Stimulated activated CD4-positive, alpha-beta T cell treated with anti-CD3 and anti-CD28 coated beads, Interleukin-2, amount 100 ng/mL, for 24 hours (primary cell): ENCODE measurements at regions not wholly inside any gene's neighbourhood (a gene's known extent, or its start where the extent isn't known, plus 50 kb on each side); places are given as distances from the start of the nearest gene placed in this dataset.

Source experiments
- DNase-seq, 2 donors: peaks; one replicate each; pipeline ENCODE4 v3.0.0-alpha.2; 2020

DNA sequence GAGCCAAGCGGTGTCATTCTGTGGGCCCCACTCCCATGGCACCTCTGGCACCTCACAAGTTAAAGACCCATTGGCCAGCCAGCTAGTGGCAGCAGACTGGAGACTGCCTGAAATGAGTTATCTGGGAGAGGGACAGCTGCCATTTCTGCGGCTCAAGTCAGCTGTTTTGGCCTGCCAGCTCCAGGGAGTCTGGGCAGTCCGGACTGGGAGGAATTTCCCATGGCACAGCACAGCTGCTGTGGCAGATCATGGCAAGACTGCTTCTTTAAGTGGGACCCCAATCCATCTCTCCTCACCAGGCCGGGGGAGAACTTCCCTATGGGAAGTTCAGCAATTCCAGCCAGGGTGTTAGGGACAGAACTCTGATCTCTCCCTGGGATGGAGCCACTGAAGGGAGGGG is 2187.6 kb upstream of the CELF4 start:
- DNase-seq = no peak

GRCh38 chr18:39752351-39752750 is 2186.8 kb upstream of the CELF4 start:
- no peak for DNase-seq

GRCh38 chr18:39751921-39752320 is 2186.3 kb upstream of the CELF4 start:
- no peak for DNase-seq

GRCh38 chr18:39751161-39751560 is 2185.6 kb upstream of the CELF4 start:
- DNase-seq = no peak

DNA sequence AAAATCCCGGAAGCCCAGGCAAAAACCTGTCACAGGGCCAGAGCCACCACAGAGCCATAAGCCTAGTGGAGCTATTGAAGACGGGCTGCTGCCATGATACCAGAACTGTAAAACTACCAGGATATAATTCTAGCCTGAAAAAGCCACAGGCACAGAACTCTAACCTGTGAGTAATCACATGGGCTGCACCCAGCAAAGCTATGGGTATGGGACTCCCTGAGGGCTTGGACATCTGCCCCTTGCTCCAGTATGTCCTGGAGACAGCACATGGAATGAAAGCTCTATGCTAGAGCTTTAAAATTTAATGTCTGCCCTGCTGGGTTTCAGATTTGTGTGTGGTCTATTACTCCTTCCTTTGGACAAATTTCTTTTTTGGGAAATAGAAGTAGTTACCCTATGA is 2183.6 kb upstream of the CELF4 start:
- no peak for DNase-seq

DNA sequence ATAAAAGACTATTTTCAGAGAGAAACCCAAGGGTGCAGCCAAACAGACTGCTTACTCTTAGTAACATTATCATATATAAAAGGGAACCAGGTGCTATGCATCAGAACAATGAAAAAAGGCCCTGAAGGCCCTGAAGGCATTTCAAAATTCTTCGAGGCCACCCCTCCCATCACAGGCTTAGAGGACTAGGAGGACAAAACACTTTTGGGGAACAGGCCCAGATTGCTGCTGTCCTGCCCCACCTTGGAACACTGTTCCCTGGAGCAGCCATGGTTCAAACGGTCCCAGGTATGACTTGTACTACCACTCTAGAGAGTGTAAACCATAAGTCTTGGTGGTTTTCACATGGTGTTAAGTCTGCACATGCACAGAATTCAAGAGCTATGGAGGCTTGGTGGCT is 2183.1 kb upstream of the CELF4 start:
- no peak for DNase-seq

GRCh38 chr18:39746201-39746600 is 2180.6 kb upstream of the CELF4 start:
- no peak for DNase-seq

DNA sequence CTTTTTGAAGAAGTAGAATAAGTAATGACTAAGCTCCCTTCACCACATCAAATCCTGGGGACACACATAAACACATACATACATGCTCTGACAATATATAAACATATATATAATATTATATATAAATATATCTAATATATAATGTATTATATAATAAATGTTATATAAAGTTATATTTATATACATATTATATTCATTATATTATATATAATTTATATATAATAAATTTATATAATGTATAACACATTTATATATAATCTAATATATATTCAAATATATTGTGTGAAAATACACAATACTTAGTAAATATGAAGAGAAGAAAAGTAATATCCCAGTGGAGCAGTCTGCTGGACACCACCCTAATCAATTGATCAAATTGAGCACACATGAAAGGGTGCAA is 2177.9 kb upstream of the CELF4 start:
- no peak for DNase-seq

DNA sequence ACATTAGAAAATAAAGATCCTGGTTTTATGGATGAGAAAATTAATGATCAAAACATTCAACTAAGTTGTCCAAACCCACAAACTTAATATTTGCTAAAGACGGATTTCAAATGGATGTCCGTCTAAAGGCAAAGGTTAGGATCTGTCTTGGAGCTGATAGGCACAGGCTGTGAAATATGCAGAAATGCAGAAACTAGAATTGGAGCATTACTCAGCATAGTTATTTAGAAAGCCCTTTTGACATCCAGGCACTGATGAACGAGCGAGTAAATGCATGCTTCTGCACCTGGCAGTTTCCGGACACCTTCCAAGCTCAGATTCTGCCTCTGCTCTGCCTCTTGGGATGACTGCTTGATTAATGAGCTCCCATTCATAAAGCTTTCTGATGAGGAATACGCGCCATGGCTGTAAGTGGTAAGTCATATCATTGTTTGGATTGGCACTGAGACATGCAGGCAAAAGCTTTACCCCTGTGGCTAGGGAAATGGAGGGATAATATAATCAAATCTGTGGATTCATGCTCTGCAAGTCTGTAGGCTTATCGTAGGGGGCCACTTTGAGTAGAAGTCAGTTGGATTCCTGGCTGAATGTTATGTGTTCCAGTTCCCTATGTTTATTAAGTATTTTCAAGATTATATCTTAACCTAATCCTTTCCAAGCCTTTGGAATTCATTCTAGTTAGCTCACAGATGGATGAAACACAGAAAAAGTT is 2176.3 kb upstream of the CELF4 start:
- no peak for DNase-seq

- no peak for DNase-seq
These were observed 2172.3 kb upstream of the CELF4 start for GRCh38 chr18:39737869-39738268.

DNA sequence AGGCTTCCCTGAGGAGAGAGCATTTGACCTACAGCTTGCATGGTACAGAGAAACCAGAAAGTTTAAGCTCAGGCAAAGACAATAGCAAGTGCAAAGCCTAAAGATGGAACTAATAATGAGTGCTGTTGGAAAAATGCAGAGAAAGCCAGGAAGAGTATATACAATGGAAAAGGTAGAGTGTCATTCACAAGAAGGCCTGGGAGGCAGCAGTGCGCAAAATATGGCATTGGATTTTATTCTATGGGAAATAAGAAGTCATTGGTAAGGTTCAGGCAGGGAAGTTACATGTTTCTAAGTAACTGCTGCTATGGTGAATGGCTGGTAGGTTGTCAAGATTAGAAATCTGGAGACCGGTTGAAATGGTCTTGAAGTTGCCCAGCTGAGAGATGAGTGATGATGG is 2167.3 kb upstream of the CELF4 start:
- DNase-seq = no peak

DNA sequence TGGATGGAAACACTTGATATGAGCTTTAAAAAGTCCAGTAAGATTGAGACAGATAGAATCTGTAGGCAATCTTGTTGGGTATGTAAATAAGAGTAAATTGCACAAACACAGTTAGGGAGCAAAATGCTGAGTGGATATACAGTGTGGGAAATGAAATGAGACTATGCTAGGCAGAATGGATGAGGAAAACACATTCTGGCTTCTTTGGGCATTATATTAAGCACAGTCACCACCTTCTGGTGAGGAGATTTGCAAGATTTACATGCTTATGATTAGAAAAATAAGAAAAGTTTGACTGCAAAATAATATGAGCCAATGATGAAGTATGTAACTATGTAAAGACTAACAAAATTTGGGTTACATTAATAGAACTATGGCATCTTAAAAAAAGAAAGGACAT is 2165.0 kb upstream of the CELF4 start:
- no peak for DNase-seq

DNA sequence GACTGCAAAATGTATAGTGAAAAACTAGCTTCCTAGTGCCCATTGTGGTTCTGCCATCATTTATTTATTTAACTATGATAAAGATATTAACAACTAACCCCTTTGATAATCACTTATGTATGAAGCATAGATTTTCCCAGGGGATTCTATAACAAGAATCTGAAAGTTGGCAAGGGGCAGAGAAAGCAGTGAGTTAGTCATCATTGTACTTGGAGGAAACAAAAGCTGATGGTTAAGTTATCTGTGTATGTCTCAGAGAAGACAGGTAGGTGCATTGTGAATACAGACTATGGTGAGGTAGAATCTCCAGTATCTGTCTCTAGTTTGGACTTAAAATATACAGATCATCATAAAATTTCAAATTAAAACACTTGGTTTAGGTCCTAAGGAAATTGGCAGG is 2159.1 kb upstream of the CELF4 start:
- no peak for DNase-seq

GRCh38 chr18:39721712-39722111 is 2156.1 kb upstream of the CELF4 start:
- no peak for DNase-seq

- no peak for DNase-seq
These were observed 2148.4 kb upstream of the CELF4 start for GRCh38 chr18:39713961-39714360.

DNA sequence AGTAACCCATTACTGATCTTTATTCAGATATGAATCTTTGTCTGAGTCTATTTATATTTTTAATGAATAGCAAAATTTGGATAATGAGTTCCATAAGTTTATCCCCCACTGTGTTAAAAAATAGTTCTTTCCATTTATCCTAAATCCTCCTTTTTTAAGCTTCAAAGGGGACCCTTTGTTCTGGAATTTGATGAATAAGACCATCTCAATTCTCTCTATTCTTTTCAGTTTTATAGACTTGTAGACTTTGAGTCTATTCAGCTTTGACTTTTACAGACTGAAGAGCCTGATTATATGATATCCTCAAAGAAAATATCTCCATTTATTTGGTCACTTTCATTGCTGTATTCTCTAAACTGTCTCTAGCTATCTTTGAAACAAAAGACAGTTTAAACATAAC is 2146.1 kb upstream of the CELF4 start:
- no peak for DNase-seq

DNA sequence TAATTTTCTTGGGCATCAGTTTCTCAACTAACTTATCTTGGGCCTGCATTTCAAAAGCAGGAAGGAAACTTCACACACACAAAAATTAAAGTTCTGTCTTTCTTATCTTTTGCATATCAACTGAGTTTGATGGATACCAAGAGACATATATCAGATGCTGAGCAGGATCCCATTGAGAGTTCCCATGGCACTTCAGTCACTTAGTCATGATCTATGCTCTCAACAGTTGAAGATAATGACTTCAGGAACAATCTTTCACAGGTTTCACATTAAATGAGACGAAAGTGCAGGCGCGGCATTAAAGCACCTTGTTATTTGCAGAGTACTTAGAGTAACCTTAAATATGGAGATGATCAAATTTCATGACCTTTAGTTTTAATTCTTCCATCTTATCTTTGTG is 2139.8 kb upstream of the CELF4 start:
- no peak for DNase-seq

DNA sequence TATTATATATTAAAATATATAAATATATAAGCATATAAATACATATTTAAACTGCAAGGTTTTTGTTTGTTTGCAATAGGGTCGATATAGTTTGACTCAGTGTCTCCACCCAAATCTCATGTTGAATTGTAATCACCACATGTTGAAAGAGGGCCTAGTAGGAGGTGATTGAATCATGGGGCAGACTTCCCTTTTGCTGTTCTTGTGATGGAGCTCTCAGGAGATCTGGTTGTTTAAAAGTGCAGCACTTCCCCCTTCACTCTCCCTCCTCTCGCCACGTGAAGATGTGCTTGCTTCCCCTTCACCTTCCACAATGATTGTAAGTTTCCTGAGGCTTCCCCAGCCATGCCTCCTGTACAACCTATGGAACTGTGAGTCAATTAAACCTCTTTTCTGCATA is 2137.3 kb upstream of the CELF4 start:
- no peak for DNase-seq

- DNase-seq = no peak
These were observed 2136.2 kb upstream of the CELF4 start for GRCh38 chr18:39701839-39702238.

DNA sequence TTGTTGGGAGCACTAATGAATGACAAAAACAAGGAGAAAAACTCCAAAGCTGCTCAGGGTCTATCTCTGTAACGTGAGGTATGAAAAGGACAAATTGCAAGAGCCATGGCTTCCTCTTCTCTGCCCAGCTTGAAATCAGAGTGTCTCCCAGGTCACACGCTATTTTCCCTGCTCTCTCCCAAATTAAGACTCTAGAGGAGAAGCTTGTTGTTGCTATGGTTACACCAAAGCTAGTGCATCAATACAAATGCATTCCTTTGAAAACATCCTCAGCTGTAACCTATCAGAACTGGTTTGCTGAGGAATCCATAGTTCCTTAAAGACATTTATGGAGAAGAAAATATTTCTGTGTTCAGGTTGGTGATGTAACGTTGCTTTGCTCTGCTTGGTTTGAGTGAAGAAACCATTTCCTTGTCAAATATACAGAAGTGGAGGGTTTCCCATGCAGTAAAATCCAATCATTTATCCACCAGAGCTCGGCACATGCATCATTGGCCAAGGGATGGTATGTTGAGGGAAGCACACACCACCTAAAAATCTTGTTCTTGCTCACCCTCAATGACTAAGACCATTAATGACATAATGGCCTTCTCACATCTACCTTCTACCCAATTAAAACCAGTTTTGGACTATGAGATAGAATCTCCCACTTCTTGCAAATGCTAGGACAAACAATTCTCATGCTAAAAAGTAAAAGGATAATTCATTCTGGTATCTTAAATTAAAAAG is 2135.6 kb upstream of the CELF4 start:
- no peak for DNase-seq

DNA sequence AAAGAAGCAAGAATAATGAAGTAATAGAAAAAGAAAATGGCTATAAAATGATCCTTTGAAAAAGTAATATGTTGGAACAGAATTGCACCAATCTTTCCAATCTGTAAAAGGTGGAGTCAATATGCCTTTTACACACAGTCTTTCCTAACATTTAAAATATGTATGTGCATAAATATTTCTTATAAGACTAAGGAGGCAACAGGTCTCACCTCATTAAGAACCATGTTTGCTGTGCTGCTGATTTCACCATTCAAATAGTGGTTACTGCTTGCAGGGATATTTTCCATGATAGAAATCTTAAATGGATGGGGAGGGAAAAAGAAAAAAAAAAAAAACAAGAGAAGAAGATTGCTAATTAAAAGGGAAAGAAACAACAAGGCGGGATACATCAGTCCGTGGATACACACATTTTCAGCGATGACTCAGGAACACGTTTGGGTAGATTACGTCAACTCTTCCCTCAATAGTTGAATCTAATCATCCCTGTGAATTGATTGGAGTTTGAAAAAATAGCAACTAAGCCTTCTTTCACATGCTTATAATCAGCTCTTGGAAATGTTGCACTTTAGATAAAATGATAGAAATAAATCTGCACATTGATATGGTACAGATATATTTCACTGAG is 2133.9 kb upstream of the CELF4 start:
- DNase-seq = no peak

GRCh38 chr18:39698436-39698835 is 2132.8 kb upstream of the CELF4 start:
- DNase-seq = no peak

GRCh38 chr18:39693359-39693758 is 2127.8 kb upstream of the CELF4 start:
- no peak for DNase-seq

DNA sequence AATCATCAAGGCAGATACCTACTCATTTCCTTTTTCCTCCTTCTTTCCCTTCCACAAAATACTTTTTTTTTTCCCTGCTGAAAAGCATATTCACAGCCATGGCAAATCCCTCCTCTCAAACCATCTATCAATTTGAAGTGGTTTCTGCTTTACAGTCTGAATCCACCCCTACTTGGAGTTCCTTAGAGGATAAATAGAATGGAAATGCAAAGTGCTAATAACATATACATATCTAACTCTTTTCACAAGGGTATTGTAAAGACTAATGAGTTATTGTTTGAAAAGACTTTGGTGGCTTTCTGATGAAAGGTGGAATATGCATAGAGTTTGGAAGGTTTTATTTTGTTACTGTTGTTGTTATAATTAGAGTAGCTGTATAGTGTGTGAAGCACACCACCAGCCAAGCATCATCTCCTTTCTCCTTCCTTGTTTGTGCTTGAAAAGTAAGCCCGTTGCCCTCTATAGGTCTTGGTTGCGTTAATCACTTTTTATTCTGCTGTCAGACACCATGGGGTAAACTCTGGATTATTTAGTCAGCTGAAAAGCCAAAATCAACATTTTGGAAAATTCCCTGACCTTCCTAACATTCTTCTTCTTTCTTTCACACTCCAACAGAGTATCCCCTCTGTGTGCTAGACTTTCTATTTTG is 2126.9 kb upstream of the CELF4 start:
- no peak for DNase-seq
